ENCODE measurements at regions not wholly inside any gene's neighbourhood (a gene's known extent, or its start where the extent isn't known, plus 50 kb on each side); places are given as distances from the start of the nearest gene placed in this dataset.

DNA sequence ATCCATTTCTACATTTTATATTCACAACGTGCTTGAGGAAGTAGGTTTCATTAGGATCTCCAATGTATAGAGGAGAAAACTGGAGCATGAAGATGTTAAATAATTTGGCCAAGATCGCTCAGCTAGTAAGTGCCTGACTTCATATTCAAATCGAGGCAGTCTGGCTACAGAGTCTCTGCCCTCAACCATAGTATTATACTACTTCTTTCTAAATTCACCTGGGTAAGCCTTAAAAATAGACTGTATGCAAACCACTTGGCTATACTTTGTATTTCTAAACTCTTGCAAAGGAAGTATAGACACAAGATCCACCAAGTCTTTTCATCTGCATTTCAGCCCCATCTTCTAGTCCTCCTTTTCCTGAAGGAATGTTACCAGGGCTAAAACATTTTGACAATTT, 232.0 kb downstream of the PLK2 start:
- no peak for ATAC-seq
- 92 to 95% methylated on average over 3 of the region's 3 CpGs for WGBS, 2 donors
- intact Hi-C loops (cut with DNase I) = no loop called here
- DNase-seq = no peak
- Histone ChIP-seq H3K36me3 (no peaks in the 10 kb centered on the region), H3K4me1 (peaks cover 0 to 37% (median 16%) of the 10 kb centered on the region in 9 donors), H3K4me3 (no peak overlapping the region), H3K27me3 (no peaks in the 10 kb centered on the region), H3K9me3 (peaks cover 0 to 12% (median 0%) of the 10 kb centered on the region in 11 donors), H3K27ac (no peak overlapping the region)
- TF ChIP-seq, protein P1, sequence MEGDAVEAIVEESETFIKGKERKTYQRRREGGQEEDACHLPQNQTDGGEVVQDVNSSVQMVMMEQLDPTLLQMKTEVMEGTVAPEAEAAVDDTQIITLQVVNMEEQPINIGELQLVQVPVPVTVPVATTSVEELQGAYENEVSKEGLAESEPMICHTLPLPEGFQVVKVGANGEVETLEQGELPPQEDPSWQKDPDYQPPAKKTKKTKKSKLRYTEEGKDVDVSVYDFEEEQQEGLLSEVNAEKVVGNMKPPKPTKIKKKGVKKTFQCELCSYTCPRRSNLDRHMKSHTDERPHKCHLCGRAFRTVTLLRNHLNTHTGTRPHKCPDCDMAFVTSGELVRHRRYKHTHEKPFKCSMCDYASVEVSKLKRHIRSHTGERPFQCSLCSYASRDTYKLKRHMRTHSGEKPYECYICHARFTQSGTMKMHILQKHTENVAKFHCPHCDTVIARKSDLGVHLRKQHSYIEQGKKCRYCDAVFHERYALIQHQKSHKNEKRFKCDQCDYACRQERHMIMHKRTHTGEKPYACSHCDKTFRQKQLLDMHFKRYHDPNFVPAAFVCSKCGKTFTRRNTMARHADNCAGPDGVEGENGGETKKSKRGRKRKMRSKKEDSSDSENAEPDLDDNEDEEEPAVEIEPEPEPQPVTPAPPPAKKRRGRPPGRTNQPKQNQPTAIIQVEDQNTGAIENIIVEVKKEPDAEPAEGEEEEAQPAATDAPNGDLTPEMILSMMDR (IDR thresholded peaks at IDR 0.05) = no peak

- peak overlapping the region in 1 of 10 donors; percentile 8 for H3K4me3 ChIP-seq
- WGBS, 2 donors = 44 to 53% methylated on average over 5 of the region's 5 CpGs
- DNase-seq (no peak), ATAC-seq (no peak)
- peaks cover 0 to 31% (median 16%) of the 10 kb centered on the region in 9 donors for H3K4me1 ChIP-seq
- intact Hi-C loops (cut with DNase I) = no loop called here
- peak overlapping the region in 4 of 10 donors; percentile 5 to 44 (median 21) for H3K27ac ChIP-seq
- peaks cover 0 to 25% (median 0%) of the 10 kb centered on the region in 11 donors for H3K9me3 ChIP-seq
- no peaks in the 10 kb centered on the region for H3K27me3 ChIP-seq
- H3K36me3 ChIP-seq = no peaks in the 10 kb centered on the region
- TF ChIP-seq, protein P1 (IDR thresholded peaks at IDR 0.05) = no peak
These were observed 235.2 kb downstream of the PLK2 start for GRCh38 chr5:58224661-58225060.

GRCh38 chr5:58224221-58224620, 235.7 kb downstream of the PLK2 start:
- TF ChIP-seq, protein P1 (IDR thresholded peaks at IDR 0.05) = no peak
- H3K4me3 ChIP-seq = peak overlapping the region in 1 of 10 donors; percentile 8

DNA sequence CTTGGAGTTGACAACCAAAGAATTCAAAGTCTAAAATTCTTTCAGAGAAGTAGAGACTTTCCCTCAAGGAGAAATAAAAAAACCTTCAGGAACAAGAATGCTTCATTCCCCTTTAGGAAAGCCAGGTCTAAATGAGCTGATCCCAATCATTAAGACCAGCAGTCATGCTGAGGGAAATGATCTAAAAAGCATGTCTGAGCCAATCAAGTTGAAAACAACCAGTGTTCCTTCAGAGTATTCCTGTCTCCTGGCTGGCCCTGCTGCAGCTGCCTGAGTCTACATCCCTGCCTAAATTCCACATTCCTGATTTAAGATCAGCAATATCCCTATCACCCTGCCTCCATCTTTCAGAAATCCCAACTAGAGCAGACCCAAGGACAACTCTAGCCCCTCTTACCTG, 244.5 kb downstream of the PLK2 start:
- no peak overlapping the region for H3K4me3 ChIP-seq
- intact Hi-C loops (cut with DNase I) = no loop called here
- H3K9me3 ChIP-seq = peaks cover 0 to 15% (median 0%) of the 10 kb centered on the region in 11 donors
- DNase-seq = no peak
- no peak for ATAC-seq
- no peak overlapping the region for H3K27ac ChIP-seq
- H3K36me3 ChIP-seq = no peaks in the 10 kb centered on the region
- TF ChIP-seq, protein P1 (IDR thresholded peaks at IDR 0.05) = no peak
- H3K4me1 ChIP-seq = no peaks in the 10 kb centered on the region
- H3K27me3 ChIP-seq = no peaks in the 10 kb centered on the region

More at GRCh38 chr5:58224221-58224620, 235.7 kb downstream of the PLK2 start:
- intact Hi-C loops (cut with DNase I) = no loop called here
- Histone ChIP-seq H3K4me1 (peaks cover 0 to 30% (median 16%) of the 10 kb centered on the region in 9 donors), H3K27ac (peak overlapping the region in 3 of 10 donors; percentile 5 to 44 (median 14)), H3K36me3 (no peaks in the 10 kb centered on the region), H3K27me3 (no peaks in the 10 kb centered on the region), H3K9me3 (peaks cover 0 to 25% (median 0%) of the 10 kb centered on the region in 11 donors)
- 66 to 73% methylated on average over 4 of the region's 4 CpGs for WGBS, 2 donors
- ATAC-seq (no peak), DNase-seq (no peak)
